A549 (cell line): ENCODE measurements at regions not wholly inside any gene's neighbourhood (a gene's known extent, or its start where the extent isn't known, plus 50 kb on each side); places are given as distances from the start of the nearest gene placed in this dataset.

ENCODE experiments used
- ATAC-seq, 2 experiments: fragments of 200-7000 bp in 1 of 2; fragments of >200 bp in 1 of 2; cut with Nextera tagmentation in 1 of 2; cut with Tn5 transposase in 1 of 2; 3 replicates each; pipeline versions ENCODE4 v1.8.0 to v1.9.1; 2018 to 2020; ENCODE audit warnings: mild to moderate bottlenecking in 1 of 2, moderate library complexity in 1 of 2
- CTCF ChIA-PET: fragments of 300-600 bp; sonication (Branson Sonifier 250); formaldehyde crosslinking; extraction: SDS; loops from one replicate; lab custom pipeline; 2021; ENCODE audit warnings: antibody characterized with exemption, inconsistent platforms; lab: Yijun Ruan, JAX
- POLR2A ChIA-PET: fragments of 350-600 bp; formaldehyde crosslinking; extraction: SDS; loops from one replicate; lab custom pipeline; 2021; ENCODE audit warnings: antibody characterized with exemption, inconsistent platforms; lab: Yijun Ruan, JAX
- DNase-seq, 2 experiments: peaks; one replicate each; pipeline versions ENCODE4 v3.0.0 to v3.0.0-alpha.2; 2011 to 2016; ENCODE audit warnings: low read depth in 1 of 2, low spot score in 1 of 2
- FAIRE-seq: peaks from 2 replicates; lab custom pipeline; 2011; peaks lifted over from hg19 to GRCh38; lab: Jason Lieb, UNC
- H3K27ac ChIP-seq, 2 experiments: fragments of >200 bp; sonication (Bioruptor Twin); formaldehyde crosslinking; 3 replicates each; pipeline ENCODE4 v1.5.1; 2016 to 2017
- H3K4me1 ChIP-seq: fragments of >200 bp; sonication (Bioruptor Twin); formaldehyde crosslinking; 3 replicates; pipeline ENCODE4 v1.6.1; 2016
- H3K4me2 ChIP-seq: fragments of >200 bp; sonication (Bioruptor Twin); formaldehyde crosslinking; 3 replicates; pipeline ENCODE4 v1.6.1; 2016
- H3K4me3 ChIP-seq: fragments of >200 bp; sonication (Bioruptor Twin); formaldehyde crosslinking; 3 replicates; pipeline ENCODE4 v1.5.1; 2016
- H3K9me3 ChIP-seq: fragments of >200 bp; sonication (Bioruptor Twin); formaldehyde crosslinking; 3 replicates; pipeline ENCODE4 v1.6.1; 2016
- BHLHE40 ChIP-seq: IDR thresholded peaks from 2 replicates; pipeline ENCODE4 v1.6.1; 2012; ENCODE audit warnings: low read depth, low read length, inconsistent platforms
- CEBPB ChIP-seq, 2 experiments: fragments of >200 bp in 1 of 2; sonication (Bioruptor Twin) in 1 of 2; formaldehyde crosslinking in 1 of 2; IDR thresholded peaks; 2 replicates each; pipeline ENCODE4 v1.6.1; 2012 to 2016
- CHD2 ChIP-seq: fragments of 150-350 bp; IDR thresholded peaks from 2 replicates; pipeline ENCODE4 v1.6.1; 2014; ENCODE audit warnings: low read length; ENCODE audit not compliant: partially characterized antibody
- CHD4 ChIP-seq: fragments of 200-600 bp; sonication (generic); IDR thresholded peaks from 2 replicates; pipeline ENCODE4 v1.6.1; 2016; ENCODE audit warnings: antibody characterized with exemption, mild to moderate bottlenecking, borderline replicate concordance
- EHF ChIP-seq: fragments of 250-450 bp; sonication (Bioruptor Pico); IDR thresholded peaks from 2 replicates; pipeline ENCODE4 v1.5.0; 2020; ENCODE audit warnings: mild to moderate bottlenecking
- ESRRA ChIP-seq: fragments of 150-350 bp; IDR thresholded peaks from 2 replicates; pipeline ENCODE4 v1.6.1; 2014; ENCODE audit warnings: mild to moderate bottlenecking, low read length, borderline replicate concordance
- FOXS1 ChIP-seq: fragments of 250-450 bp; sonication (Bioruptor Pico); IDR thresholded peaks from 2 replicates; pipeline ENCODE4 v1.5.0; 2020; ENCODE audit warnings: mild to moderate bottlenecking, moderate library complexity
- GATA3 ChIP-seq: IDR thresholded peaks from 2 replicates; pipeline ENCODE4 v1.6.1; 2012; ENCODE audit warnings: borderline replicate concordance
- HDAC2 ChIP-seq: fragments of 200-600 bp; sonication (generic); IDR thresholded peaks from 2 replicates; pipeline ENCODE4 v1.6.1; 2016
- HOXB5 ChIP-seq: fragments of 250-450 bp; sonication (Bioruptor Pico); IDR thresholded peaks from 2 replicates; pipeline ENCODE4 v1.5.0; 2020; ENCODE audit warnings: mild to moderate bottlenecking, moderate library complexity
- MAFK ChIP-seq: fragments of 450-650 bp; IDR thresholded peaks from 2 replicates; pipeline ENCODE4 v1.6.1; 2014; ENCODE audit not compliant: partially characterized antibody
- POLR2A ChIP-seq: IDR thresholded peaks from 2 replicates; pipeline ENCODE4 v1.6.1; 2012; ENCODE audit warnings: mild to moderate bottlenecking, low read length
- POLR2AphosphoS2 ChIP-seq: conservative IDR thresholded peaks from 2 replicates; pipeline ENCODE4 v1.6.1; 2012; ENCODE audit warnings: low read length, improper control_type of control experiment, inconsistent platforms
- SMC3 ChIP-seq: fragments of >200 bp; sonication (Bioruptor Twin); formaldehyde crosslinking; IDR thresholded peaks from 3 replicates; pipeline ENCODE4 v1.6.1; 2018; ENCODE audit warnings: inconsistent platforms
- SREBF2 ChIP-seq: fragments of 450-650 bp; IDR thresholded peaks from 2 replicates; pipeline ENCODE4 v1.6.1; 2014; ENCODE audit warnings: mild to moderate bottlenecking, moderate library complexity
- TP53 ChIP-seq: fragments of 250-450 bp; sonication (Bioruptor Pico); IDR thresholded peaks from 2 replicates; pipeline ENCODE4 v1.5.0; 2021; ENCODE audit warnings: mild to moderate bottlenecking, moderate library complexity
- ZFP36 ChIP-seq: fragments of 450-650 bp; IDR thresholded peaks from 2 replicates; pipeline ENCODE4 v1.6.1; 2014; ENCODE audit warnings: borderline replicate concordance; ENCODE audit not compliant: partially characterized antibody
- WGBS: methylation state at CpG from one replicate; pipeline ENCODE4 v1.1.6; 2017; ENCODE audit errors: missing lambda C conversion rate; 5-methylcytosine and 5-hydroxymethylcytosine counted together
- TF ChIP-seq, protein P1 (sequence below): fragments of 150-350 bp; IDR thresholded peaks from 2 replicates; pipeline ENCODE4 v1.6.1; 2014; ENCODE audit warnings: low read depth, mild to moderate bottlenecking, low read length
- TF ChIP-seq, protein P2 (sequence below): fragments of >200 bp; sonication (Bioruptor Twin); formaldehyde crosslinking; IDR thresholded peaks from 3 replicates; pipeline ENCODE4 v1.6.1; 2016
- TF ChIP-seq, protein P3 (sequence below): fragments of 250-450 bp; sonication (Bioruptor Pico); IDR thresholded peaks from 2 replicates; pipeline ENCODE4 v1.5.0; 2020; ENCODE audit warnings: low read depth, mild to moderate bottlenecking, moderate library complexity

DNA sequence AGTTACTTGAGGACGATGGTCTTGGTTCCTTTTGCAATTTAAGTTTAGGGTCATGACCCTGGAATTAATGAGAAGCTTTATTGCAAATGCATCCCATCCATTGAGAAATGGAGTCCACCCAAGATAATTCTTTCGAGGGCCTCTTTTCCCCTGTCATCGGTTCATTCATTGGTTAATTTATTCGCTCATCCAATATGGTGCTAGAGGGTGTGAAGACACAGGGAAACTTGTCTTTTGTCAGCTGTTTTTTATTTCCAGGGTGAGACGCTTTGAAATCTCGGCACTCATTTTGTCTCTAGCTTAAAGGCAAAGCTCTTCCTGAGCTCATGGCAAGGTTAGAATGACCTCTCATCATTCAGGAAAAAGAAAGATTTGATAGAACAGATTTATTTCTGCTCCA, 464.2 kb upstream of the EEF2KMT start:
- Histone ChIP-seq H3K27ac (no peak overlapping the region), H3K4me1 (no peaks in the 10 kb centered on the region), H3K9me3 (no peaks in the 10 kb centered on the region), H3K4me3 (no peak overlapping the region), H3K4me2 (no peak overlapping the region)
- ATAC-seq = no peak
- POLR2A ChIA-PET = no interaction called here
- TF ChIP-seq, protein P1, sequence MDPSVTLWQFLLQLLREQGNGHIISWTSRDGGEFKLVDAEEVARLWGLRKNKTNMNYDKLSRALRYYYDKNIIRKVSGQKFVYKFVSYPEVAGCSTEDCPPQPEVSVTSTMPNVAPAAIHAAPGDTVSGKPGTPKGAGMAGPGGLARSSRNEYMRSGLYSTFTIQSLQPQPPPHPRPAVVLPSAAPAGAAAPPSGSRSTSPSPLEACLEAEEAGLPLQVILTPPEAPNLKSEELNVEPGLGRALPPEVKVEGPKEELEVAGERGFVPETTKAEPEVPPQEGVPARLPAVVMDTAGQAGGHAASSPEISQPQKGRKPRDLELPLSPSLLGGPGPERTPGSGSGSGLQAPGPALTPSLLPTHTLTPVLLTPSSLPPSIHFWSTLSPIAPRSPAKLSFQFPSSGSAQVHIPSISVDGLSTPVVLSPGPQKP = no peak
- TF ChIP-seq SREBF2 (no peak), POLR2A (no peak)
- no peak for FAIRE-seq
- WGBS = 13% methylated on average over 6 of the region's 6 CpGs
- CTCF ChIA-PET = no interaction called here
- no peak for DNase-seq

DNA sequence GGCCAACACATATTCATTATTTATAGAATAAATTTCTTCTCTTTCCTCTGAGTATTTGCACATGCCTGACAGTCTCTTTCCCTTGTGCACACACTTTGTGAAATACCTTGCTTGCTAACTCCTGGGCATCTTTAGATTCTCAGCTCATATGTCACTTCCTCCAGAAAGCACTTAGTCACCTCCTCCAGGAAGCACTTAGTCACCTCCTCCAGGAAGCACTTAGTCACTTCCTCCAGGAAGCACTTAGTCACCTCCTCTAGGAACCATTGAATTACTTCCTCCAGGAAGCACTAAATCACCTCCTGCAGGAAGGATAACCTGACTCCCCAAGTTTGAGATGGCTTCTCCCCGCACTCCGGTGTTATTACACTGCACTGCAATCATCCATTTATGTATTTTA, 462.5 kb upstream of the EEF2KMT start:
- DNase-seq (no peak), FAIRE-seq (no peak), ATAC-seq (no peak)
- WGBS = 0% methylated on average over 2 of the region's 2 CpGs
- Histone ChIP-seq H3K27ac (no peak overlapping the region), H3K9me3 (no peaks in the 10 kb centered on the region), H3K4me2 (no peak overlapping the region), H3K4me1 (no peaks in the 10 kb centered on the region), H3K4me3 (no peak overlapping the region)
- TF ChIP-seq SMC3 = no peak
- no peak for TF ChIP-seq CHD2
- no peak for TF ChIP-seq POLR2AphosphoS2
- no peak for TF ChIP-seq MAFK
- ChIA-PET POLR2A (no interaction called here), CTCF (interaction anchor here (1.3 kb wide), 1 partner anchor 56 kb away, joined by 6 read pairs; no protein-coding TSS in a partner anchor)

DNA sequence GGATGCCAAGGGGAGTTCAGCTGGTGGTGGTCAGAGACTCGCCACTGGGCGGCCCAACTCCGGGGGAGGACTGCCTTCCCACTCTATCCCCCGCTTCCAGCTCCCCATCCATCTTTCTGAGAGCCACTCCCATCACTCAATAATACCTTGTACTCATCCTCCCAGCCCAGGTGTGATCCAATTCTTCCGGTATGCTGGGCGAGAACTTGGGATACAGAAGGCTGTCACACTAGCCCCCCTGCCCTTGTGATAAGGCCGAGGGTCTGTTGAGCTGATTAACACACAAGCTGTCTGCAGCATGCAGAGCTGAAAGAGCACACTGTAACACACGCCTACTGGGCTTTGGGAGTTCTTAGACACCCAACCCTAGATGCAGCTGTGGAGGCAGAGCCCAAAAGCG, 460.4 kb upstream of the EEF2KMT start:
- POLR2A ChIA-PET = no interaction called here
- no peaks in the 10 kb centered on the region for H3K4me1 ChIP-seq
- CTCF ChIA-PET = no interaction called here
- FAIRE-seq (no peak), DNase-seq (no peak), ATAC-seq (no peak)
- no peak overlapping the region for H3K4me3 ChIP-seq
- no peak overlapping the region for H3K4me2 ChIP-seq
- WGBS = 6% methylated on average over 9 of the region's 9 CpGs
- no peak overlapping the region for H3K27ac ChIP-seq
- no peaks in the 10 kb centered on the region for H3K9me3 ChIP-seq
- TF ChIP-seq CEBPB (IDR thresholded peaks at IDR 0.05) = no peak
- TF ChIP-seq, protein P2, sequence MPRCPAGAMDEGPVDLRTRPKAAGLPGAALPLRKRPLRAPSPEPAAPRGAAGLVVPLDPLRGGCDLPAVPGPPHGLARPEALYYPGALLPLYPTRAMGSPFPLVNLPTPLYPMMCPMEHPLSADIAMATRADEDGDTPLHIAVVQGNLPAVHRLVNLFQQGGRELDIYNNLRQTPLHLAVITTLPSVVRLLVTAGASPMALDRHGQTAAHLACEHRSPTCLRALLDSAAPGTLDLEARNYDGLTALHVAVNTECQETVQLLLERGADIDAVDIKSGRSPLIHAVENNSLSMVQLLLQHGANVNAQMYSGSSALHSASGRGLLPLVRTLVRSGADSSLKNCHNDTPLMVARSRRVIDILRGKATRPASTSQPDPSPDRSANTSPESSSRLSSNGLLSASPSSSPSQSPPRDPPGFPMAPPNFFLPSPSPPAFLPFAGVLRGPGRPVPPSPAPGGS = no peak
- TF ChIP-seq TP53 = no peak
- TF ChIP-seq ZFP36 = no peak
- TF ChIP-seq HDAC2 = no peak
- TF ChIP-seq POLR2AphosphoS2 = no peak
- no peak for TF ChIP-seq GATA3
- TF ChIP-seq, protein P3, sequence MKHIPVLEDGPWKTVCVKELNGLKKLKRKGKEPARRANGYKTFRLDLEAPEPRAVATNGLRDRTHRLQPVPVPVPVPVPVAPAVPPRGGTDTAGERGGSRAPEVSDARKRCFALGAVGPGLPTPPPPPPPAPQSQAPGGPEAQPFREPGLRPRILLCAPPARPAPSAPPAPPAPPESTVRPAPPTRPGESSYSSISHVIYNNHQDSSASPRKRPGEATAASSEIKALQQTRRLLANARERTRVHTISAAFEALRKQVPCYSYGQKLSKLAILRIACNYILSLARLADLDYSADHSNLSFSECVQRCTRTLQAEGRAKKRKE = no peak

DNA sequence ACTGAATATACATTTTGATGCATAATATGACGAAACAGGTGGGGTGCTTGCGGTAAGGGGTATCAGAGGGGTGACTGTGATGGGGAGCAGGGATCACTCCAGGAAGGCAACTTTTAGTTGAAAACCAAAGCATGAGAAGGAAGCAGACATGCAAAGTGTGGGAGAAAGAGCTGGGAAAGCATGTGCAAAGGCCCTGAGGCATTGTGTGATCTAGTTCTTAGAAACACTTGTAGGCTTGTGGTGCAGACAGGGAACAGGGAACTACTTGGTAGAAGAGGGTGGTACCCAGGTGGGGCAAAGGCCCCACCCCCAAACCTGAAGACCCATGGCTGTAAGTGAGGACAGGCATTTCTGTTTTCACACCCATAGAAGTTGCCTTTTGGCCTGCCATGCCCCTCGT, 459.9 kb upstream of the EEF2KMT start:
- CTCF ChIA-PET = no interaction called here
- no peak for ATAC-seq
- H3K4me1 ChIP-seq = no peaks in the 10 kb centered on the region
- no peak overlapping the region for H3K27ac ChIP-seq
- no peak for DNase-seq
- TF ChIP-seq HOXB5 (CRISPR knock-in tag) (no peak), CHD4 (no peak), FOXS1 (no peak), ESRRA (no peak), TP53 (no peak), BHLHE40 (no peak), EHF (CRISPR knock-in tag) (no peak), CHD2 (no peak)
- TF ChIP-seq, protein P2 = no peak
- WGBS = 40% methylated on average over 3 of the region's 3 CpGs
- POLR2A ChIA-PET = no interaction called here
- no peaks in the 10 kb centered on the region for H3K9me3 ChIP-seq
- no peak overlapping the region for H3K4me2 ChIP-seq
- no peak overlapping the region for H3K4me3 ChIP-seq
- FAIRE-seq = no peak
